ENCODE measurements at regions not wholly inside any gene's neighbourhood (a gene's known extent, or its start where the extent isn't known, plus 50 kb on each side); places are given as distances from the start of the nearest gene placed in this dataset.
"Not testable (repeated sequence)": the region's sequence is repeated elsewhere in the genome, so short reads cannot be mapped to it uniquely, and the experiment has no call there.

GRCh38 chr12:131425112-131426075 lies 285.5 kb upstream of the SFSWAP start:
- Histone ChIP-seq H3K9me3 (peaks cover 4% of the 10 kb centered on the region), H3K4me3 (no peak overlapping the region), H3K27ac (no peak overlapping the region), H3K27me3 (ENCODE audit: insufficient read depth in 3 of 3, low read length in 2 of 3) (peaks cover 0 to 4% (median 1%) of the 10 kb centered on the region in 3 donors), H3K4me1 (no peaks in the 10 kb centered on the region), H3K36me3 (ENCODE audit: insufficient read depth in 1 of 2, low read depth in 1 of 2) (no peaks in the 10 kb centered on the region)
- ATAC-seq = no peak
- no peak for DNase-seq
- intact Hi-C loops (cut with DNase I) = no loop called here
- whole genome bisulfite sequencing, 3 donors = 77 to 82% (median 78%) methylated on average over 9 of the region's 9 CpGs
- TF ChIP-seq, protein P1, sequence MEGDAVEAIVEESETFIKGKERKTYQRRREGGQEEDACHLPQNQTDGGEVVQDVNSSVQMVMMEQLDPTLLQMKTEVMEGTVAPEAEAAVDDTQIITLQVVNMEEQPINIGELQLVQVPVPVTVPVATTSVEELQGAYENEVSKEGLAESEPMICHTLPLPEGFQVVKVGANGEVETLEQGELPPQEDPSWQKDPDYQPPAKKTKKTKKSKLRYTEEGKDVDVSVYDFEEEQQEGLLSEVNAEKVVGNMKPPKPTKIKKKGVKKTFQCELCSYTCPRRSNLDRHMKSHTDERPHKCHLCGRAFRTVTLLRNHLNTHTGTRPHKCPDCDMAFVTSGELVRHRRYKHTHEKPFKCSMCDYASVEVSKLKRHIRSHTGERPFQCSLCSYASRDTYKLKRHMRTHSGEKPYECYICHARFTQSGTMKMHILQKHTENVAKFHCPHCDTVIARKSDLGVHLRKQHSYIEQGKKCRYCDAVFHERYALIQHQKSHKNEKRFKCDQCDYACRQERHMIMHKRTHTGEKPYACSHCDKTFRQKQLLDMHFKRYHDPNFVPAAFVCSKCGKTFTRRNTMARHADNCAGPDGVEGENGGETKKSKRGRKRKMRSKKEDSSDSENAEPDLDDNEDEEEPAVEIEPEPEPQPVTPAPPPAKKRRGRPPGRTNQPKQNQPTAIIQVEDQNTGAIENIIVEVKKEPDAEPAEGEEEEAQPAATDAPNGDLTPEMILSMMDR (IDR thresholded peaks at IDR 0.05) = no peak

GRCh38 chr12:131428091-131428685 lies 282.7 kb upstream of the SFSWAP start:
- ATAC-seq (no peak), DNase-seq (no peak)
- Histone ChIP-seq H3K4me3 (no peak overlapping the region), H3K9me3 (peaks cover 4% of the 10 kb centered on the region), H3K27ac (no peak overlapping the region), H3K36me3 (ENCODE audit: insufficient read depth in 1 of 2, low read depth in 1 of 2) (no peaks in the 10 kb centered on the region), H3K27me3 (ENCODE audit: insufficient read depth in 3 of 3, low read length in 2 of 3) (peaks cover 0 to 9% (median 7%) of the 10 kb centered on the region in 3 donors), H3K4me1 (no peaks in the 10 kb centered on the region)
- TF ChIP-seq, protein P1 (IDR thresholded peaks at IDR 0.05) = no peak
- intact Hi-C loops (cut with DNase I) = no loop called here
- WGBS, 3 donors = 64 to 71% (median 71%) methylated on average over 14 of the region's 14 CpGs

- 0 to 6% (median 2%) methylated on average over 3 to 5 of the region's 8 CpGs for WGBS, 3 donors
- H3K4me1 ChIP-seq; H3K36me3 ChIP-seq (ENCODE audit: insufficient read depth in 1 of 2, low read depth in 1 of 2); H3K27ac ChIP-seq; intact Hi-C loops (cut with DNase I); DNase-seq; H3K4me3 ChIP-seq; H3K9me3 ChIP-seq; H3K27me3 ChIP-seq (ENCODE audit: insufficient read depth in 3 of 3, low read length in 2 of 3); ATAC-seq: not testable (repeated sequence)
These were observed 281.7 kb upstream of the SFSWAP start for GRCh38 chr12:131429221-131429620.

- WGBS, 3 donors = 22 to 29% (median 24%) methylated on average over 7 to 8 of the region's 8 CpGs
- not testable (repeated sequence) for H3K4me1 ChIP-seq
These were observed 281.2 kb upstream of the SFSWAP start for GRCh38 chr12:131429697-131430096.

GRCh38 chr12:131430158-131430742 lies 280.6 kb upstream of the SFSWAP start:
- WGBS, 3 donors = 65 to 67% (median 65%) methylated on average over 8 of the region's 8 CpGs
- H3K36me3 ChIP-seq (ENCODE audit: insufficient read depth in 1 of 2, low read depth in 1 of 2) = no peaks in the 10 kb centered on the region
- no peaks in the 10 kb centered on the region for H3K4me1 ChIP-seq
- no peak for ATAC-seq
- peaks cover 0 to 9% (median 3%) of the 10 kb centered on the region in 3 donors for H3K27me3 ChIP-seq (ENCODE audit: insufficient read depth in 3 of 3, low read length in 2 of 3)
- DNase-seq = no peak
- TF ChIP-seq, protein P1 (IDR thresholded peaks at IDR 0.05) = no peak
- intact Hi-C loops (cut with DNase I) = no loop called here
- no peak overlapping the region for H3K4me3 ChIP-seq
- H3K27ac ChIP-seq = no peak overlapping the region
- H3K9me3 ChIP-seq = no peaks in the 10 kb centered on the region

More at GRCh38 chr12:131429697-131430096, 281.2 kb upstream of the SFSWAP start:
- H3K36me3 ChIP-seq (ENCODE audit: insufficient read depth in 1 of 2, low read depth in 1 of 2); H3K9me3 ChIP-seq; intact Hi-C loops (cut with DNase I); ATAC-seq; H3K27ac ChIP-seq; H3K27me3 ChIP-seq (ENCODE audit: insufficient read depth in 3 of 3, low read length in 2 of 3); DNase-seq; H3K4me3 ChIP-seq: not testable (repeated sequence)

GRCh38 chr12:131431126-131431655 lies 279.7 kb upstream of the SFSWAP start:
- WGBS, 3 donors = 85 to 91% (median 88%) methylated on average over 11 to 17 of the region's 17 CpGs
- intact Hi-C loops (cut with DNase I); DNase-seq; H3K27ac ChIP-seq; H3K4me1 ChIP-seq; H3K4me3 ChIP-seq; H3K9me3 ChIP-seq; H3K36me3 ChIP-seq (ENCODE audit: insufficient read depth in 1 of 2, low read depth in 1 of 2); ATAC-seq; H3K27me3 ChIP-seq (ENCODE audit: insufficient read depth in 3 of 3, low read length in 2 of 3): not testable (repeated sequence)

All from psoas muscle (tissue), 7 donors.